Panc1 (cell line): ENCODE measurements at regions not wholly inside any gene's neighbourhood (a gene's known extent, or its start where the extent isn't known, plus 50 kb on each side); places are given as distances from the start of the nearest gene placed in this dataset.

ENCODE experiments used
- POLR2AphosphoS5 ChIP-seq: IDR thresholded peaks from 2 replicates; pipeline ENCODE4 v1.6.1; 2012; ENCODE audit warnings: mild to moderate bottlenecking, low read depth, low read length, moderate library complexity
- TCF7L2 ChIP-seq: IDR thresholded peaks from 2 replicates; pipeline ENCODE4 v1.6.1; 2011; ENCODE audit warnings: mild to moderate bottlenecking, low read depth, low read length, inconsistent platforms
- TF ChIP-seq, protein P1 (sequence below): fragments of 450-650 bp; IDR thresholded peaks from 2 replicates; pipeline ENCODE4 v1.5.1; 2017; ENCODE audit warnings: mild to moderate bottlenecking

DNA sequence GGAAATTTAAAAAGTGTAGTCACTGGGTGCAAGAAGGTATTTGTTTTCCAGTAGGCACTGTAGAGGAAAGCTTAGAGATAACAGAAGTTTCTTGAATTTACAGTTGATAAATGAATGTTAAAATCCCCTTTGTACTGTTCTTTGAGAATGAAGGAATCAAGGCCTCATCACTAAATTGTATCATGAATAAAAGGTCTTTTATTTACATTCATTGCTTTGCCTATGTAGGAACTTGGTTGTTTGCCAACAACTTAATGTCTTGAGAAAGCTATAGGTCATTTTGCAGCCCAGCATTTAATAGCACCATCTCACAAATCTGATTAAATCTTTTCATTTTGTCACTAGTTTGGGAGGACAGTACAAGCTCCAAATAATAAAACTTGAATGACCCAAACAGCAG lies 213.9 kb upstream of the ITGA4 start:
- TF ChIP-seq POLR2AphosphoS5 (no peak), TCF7L2 (no peak)
- TF ChIP-seq, protein P1, sequence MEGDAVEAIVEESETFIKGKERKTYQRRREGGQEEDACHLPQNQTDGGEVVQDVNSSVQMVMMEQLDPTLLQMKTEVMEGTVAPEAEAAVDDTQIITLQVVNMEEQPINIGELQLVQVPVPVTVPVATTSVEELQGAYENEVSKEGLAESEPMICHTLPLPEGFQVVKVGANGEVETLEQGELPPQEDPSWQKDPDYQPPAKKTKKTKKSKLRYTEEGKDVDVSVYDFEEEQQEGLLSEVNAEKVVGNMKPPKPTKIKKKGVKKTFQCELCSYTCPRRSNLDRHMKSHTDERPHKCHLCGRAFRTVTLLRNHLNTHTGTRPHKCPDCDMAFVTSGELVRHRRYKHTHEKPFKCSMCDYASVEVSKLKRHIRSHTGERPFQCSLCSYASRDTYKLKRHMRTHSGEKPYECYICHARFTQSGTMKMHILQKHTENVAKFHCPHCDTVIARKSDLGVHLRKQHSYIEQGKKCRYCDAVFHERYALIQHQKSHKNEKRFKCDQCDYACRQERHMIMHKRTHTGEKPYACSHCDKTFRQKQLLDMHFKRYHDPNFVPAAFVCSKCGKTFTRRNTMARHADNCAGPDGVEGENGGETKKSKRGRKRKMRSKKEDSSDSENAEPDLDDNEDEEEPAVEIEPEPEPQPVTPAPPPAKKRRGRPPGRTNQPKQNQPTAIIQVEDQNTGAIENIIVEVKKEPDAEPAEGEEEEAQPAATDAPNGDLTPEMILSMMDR: no peak
